ENCODE measurements at regions not wholly inside any gene's neighbourhood (a gene's known extent, or its start where the extent isn't known, plus 50 kb on each side); places are given as distances from the start of the nearest gene placed in this dataset.

DNA sequence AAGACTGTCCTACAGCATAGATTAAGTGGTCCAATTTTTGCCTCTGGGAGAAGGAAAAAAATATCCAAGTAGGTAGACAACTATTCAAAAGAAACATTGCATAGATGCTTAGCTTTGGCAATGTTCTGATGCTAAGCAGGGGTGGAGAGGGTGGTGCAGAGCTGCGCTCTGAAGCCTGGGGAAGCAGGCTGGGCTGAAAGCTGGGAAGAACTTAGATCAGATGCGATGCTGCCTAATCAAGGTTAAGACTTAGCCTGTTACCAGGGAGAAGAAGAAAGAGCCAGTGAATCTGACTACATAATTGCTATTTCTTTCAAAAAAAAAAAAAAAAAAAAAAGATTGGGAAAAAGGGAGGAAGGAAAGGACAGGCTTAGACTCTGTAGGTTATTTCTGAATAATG lies 89.0 kb upstream of the SCOC start:
- no peak for TF ChIP-seq POLR2A (IDR thresholded peaks at IDR 0.05; ENCODE audit: low read depth, low read length)
- TF ChIP-seq POLR2AphosphoS5 (IDR thresholded peaks at IDR 0.05; ENCODE audit: low read depth, low read length), result no peak
- no peak for TF ChIP-seq TAF1 (IDR thresholded peaks at IDR 0.05; ENCODE audit: low read depth, low read length)
- TF ChIP-seq SPI1 (IDR thresholded peaks at IDR 0.05; ENCODE audit: low read depth, low read length), result no peak
- TF ChIP-seq PAX5 (IDR thresholded peaks at IDR 0.05; ENCODE audit: insufficient read depth, low read length, severe bottlenecking), result no peak
- TF ChIP-seq POU2F2 (IDR thresholded peaks at IDR 0.05; ENCODE audit: low read depth, low read length), result no peak

Data from GM12891 (cell line).